ENCODE measurements at regions not wholly inside any gene's neighbourhood (a gene's known extent, or its start where the extent isn't known, plus 50 kb on each side); places are given as distances from the start of the nearest gene placed in this dataset.

- DNase-seq (ENCODE audit: low read depth, low spot score), result no peak
- H3K36me3 ChIP-seq (ENCODE audit: insufficient read depth, low read length), result no peaks in the 10 kb centered on the region
- no peak overlapping the region for H3K27ac ChIP-seq
Measured at GRCh38 chr6:53410508-53411258, 61.9 kb upstream of the ELOVL5 start.

DNA sequence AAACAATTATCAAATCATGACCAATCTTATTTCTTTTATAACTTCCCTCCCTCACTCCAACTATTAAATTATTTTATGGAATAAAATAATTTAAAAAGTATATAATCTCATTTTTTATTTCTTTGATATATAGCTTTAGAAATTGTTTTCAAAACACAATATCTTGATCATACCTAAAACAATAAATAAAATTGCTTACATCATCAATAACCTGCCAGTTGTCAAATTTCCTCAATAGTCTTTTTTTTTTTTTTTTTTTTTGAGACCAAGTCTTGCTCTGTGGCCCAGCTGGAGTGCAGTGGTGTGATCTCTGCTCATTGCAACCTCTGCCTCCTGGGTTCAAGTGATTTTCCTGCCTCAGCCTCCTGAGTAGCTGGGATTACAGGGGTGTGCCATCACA, 60.1 kb upstream of the ELOVL5 start:
- no peak for DNase-seq (ENCODE audit: low read depth, low spot score)
- no peak overlapping the region for H3K27ac ChIP-seq
- TF ChIP-seq FOXP2 (optimal IDR thresholded peaks at IDR 0.05; ENCODE audit: control extremely low read depth, extremely low read length, insufficient read depth) (no peak), EZH2 (IDR thresholded peaks at IDR 0.05) (no peak), POLR2AphosphoS5 (IDR thresholded peaks at IDR 0.05; ENCODE audit: borderline replicate concordance, low read depth, low read length) (no peak)
- H3K4me3 ChIP-seq, result no peak overlapping the region
- H3K9me3 ChIP-seq (ENCODE audit: low read depth, low read length), result no peaks in the 10 kb centered on the region
- no peak overlapping the region for H3K9ac ChIP-seq (ENCODE audit: insufficient read length)
- no peaks in the 10 kb centered on the region for H3K36me3 ChIP-seq (ENCODE audit: insufficient read depth, low read length)

More at GRCh38 chr6:53410508-53411258, 61.9 kb upstream of the ELOVL5 start:
- TF ChIP-seq EZH2 (IDR thresholded peaks at IDR 0.05) (no peak), POLR2AphosphoS5 (IDR thresholded peaks at IDR 0.05; ENCODE audit: borderline replicate concordance, low read depth, low read length) (no peak), FOXP2 (optimal IDR thresholded peaks at IDR 0.05; ENCODE audit: control extremely low read depth, extremely low read length, insufficient read depth) (no peak)
- Histone ChIP-seq H3K4me3 (no peak overlapping the region), H3K9ac (ENCODE audit: insufficient read length) (no peak overlapping the region), H3K9me3 (ENCODE audit: low read depth, low read length) (no peaks in the 10 kb centered on the region)

DNA sequence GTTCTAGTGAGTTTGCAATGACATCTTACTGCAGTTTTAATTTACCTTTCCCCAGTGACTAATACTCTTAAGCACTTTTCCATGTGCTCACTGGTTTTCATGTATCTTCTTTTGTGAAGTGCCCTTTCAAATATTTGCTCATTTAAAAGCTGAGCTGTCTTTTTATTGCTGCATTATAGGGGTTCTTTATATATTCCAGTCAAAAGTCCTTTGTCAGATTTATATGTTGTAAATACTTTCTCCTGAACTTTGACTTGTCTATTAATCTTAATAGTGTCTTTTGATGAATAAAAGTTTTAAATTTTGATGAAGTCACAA, 50.2 kb upstream of the ELOVL5 start:
- no peak overlapping the region for H3K9ac ChIP-seq (ENCODE audit: insufficient read length)
- H3K4me3 ChIP-seq, result no peak overlapping the region
- no peaks in the 10 kb centered on the region for H3K36me3 ChIP-seq (ENCODE audit: insufficient read depth, low read length)
- no peaks in the 10 kb centered on the region for H3K9me3 ChIP-seq (ENCODE audit: low read depth, low read length)
- no peak overlapping the region for H3K27ac ChIP-seq
- TF ChIP-seq FOXP2 (optimal IDR thresholded peaks at IDR 0.05; ENCODE audit: control extremely low read depth, extremely low read length, insufficient read depth), result no peak
- no peak for TF ChIP-seq POLR2AphosphoS5 (IDR thresholded peaks at IDR 0.05; ENCODE audit: borderline replicate concordance, low read depth, low read length)
- TF ChIP-seq EZH2 (IDR thresholded peaks at IDR 0.05), result no peak
- no peak for DNase-seq (ENCODE audit: low read depth, low spot score)

GRCh38 chr6:53398247-53399026, 49.7 kb upstream of the ELOVL5 start:
- H3K27ac ChIP-seq, result no peak overlapping the region
- H3K4me3 ChIP-seq, result no peak overlapping the region
- no peak for DNase-seq (ENCODE audit: low read depth, low spot score)
- H3K9me3 ChIP-seq (ENCODE audit: low read depth, low read length), result no peaks in the 10 kb centered on the region
- no peak for TF ChIP-seq EZH2 (IDR thresholded peaks at IDR 0.05)
- no peak for TF ChIP-seq POLR2AphosphoS5 (IDR thresholded peaks at IDR 0.05; ENCODE audit: borderline replicate concordance, low read depth, low read length)
- TF ChIP-seq FOXP2 (optimal IDR thresholded peaks at IDR 0.05; ENCODE audit: control extremely low read depth, extremely low read length, insufficient read depth), result no peak
- no peak overlapping the region for H3K9ac ChIP-seq (ENCODE audit: insufficient read length)
- no peaks in the 10 kb centered on the region for H3K36me3 ChIP-seq (ENCODE audit: insufficient read depth, low read length)
